Caco-2 (cell line): ENCODE measurements at regions not wholly inside any gene's neighbourhood (a gene's known extent, or its start where the extent isn't known, plus 50 kb on each side); places are given as distances from the start of the nearest gene placed in this dataset.

Experiments used
- BruUV-seq: library from RNA; stranded (reverse); fragments of 400-500 nt; replicated peaks from 2 replicates; lab custom pipeline; 2021; lab: Mats Ljungman, UMichigan
- CTCF ChIA-PET: fragments of 300-600 bp; sonication (Branson Sonifier 250); formaldehyde crosslinking; loops from one replicate; lab custom pipeline; 2022; ENCODE audit warnings: antibody characterized with exemption; lab: Charles Lee
- POLR2A ChIA-PET: fragments of 300-600 bp; sonication (Branson Sonifier 250); formaldehyde crosslinking; loops from one replicate; lab custom pipeline; 2022; ENCODE audit warnings: antibody characterized with exemption; lab: Charles Lee
- DNase-seq, 2 experiments: peaks; one replicate each; pipeline versions ENCODE4 v3.0.0 to v3.0.0-alpha.2; 2020 to 2022
- H3K27me3 ChIP-seq: replicated peaks from 2 replicates; pipeline ENCODE4 v1.6.0; 2011; ENCODE audit warnings: low read length; ENCODE audit not compliant: control insufficient read depth, insufficient read depth
- H3K36me3 ChIP-seq: 2 replicates; pipeline ENCODE4 v1.5.1; 2011; ENCODE audit warnings: low read length; ENCODE audit not compliant: control insufficient read depth, insufficient read depth
- H3K4me1 ChIP-seq: fragments of 250-450 bp; sonication (Bioruptor Pico); 2 replicates; pipeline ENCODE4 v1.5.1; 2020; ENCODE audit warnings: mild to moderate bottlenecking
- H3K4me3 ChIP-seq: 2 replicates; pipeline ENCODE4 v1.5.1; 2011; ENCODE audit warnings: low read depth, mild to moderate bottlenecking, control low read depth, low read length
- H3K9me3 ChIP-seq: fragments of 250-450 bp; sonication (Bioruptor Pico); 2 replicates; pipeline ENCODE4 v1.5.1; 2020; ENCODE audit warnings: mild to moderate bottlenecking, moderate library complexity
- H3K27ac Mint-ChIP-seq: one replicate; pipeline ENCODE4 v1.8.0; 2022; ENCODE audit warnings: mixed read lengths; ENCODE audit not compliant: unreplicated experiment
- H3K27me3 Mint-ChIP-seq: one replicate; pipeline ENCODE4 v1.8.0; 2022; ENCODE audit warnings: mixed read lengths; ENCODE audit not compliant: insufficient read depth, unreplicated experiment
- H3K36me3 Mint-ChIP-seq: one replicate; pipeline ENCODE4 v1.8.0; 2022; ENCODE audit warnings: mild to moderate bottlenecking, mixed read lengths; ENCODE audit not compliant: insufficient read depth, unreplicated experiment
- H3K4me1 Mint-ChIP-seq: one replicate; pipeline ENCODE4 v1.8.0; 2022; ENCODE audit warnings: low read depth, mixed read lengths; ENCODE audit not compliant: unreplicated experiment
- H3K4me3 Mint-ChIP-seq: one replicate; pipeline ENCODE4 v1.8.0; 2022; ENCODE audit warnings: mild to moderate bottlenecking, moderate library complexity, mixed read lengths; ENCODE audit not compliant: unreplicated experiment
- H3K9me3 Mint-ChIP-seq: one replicate; pipeline ENCODE4 v1.8.0; 2022; ENCODE audit warnings: mixed read lengths; ENCODE audit not compliant: unreplicated experiment
- intact Hi-C: fragments of 100-400 bp; cut with micrococcal nuclease; formaldehyde crosslinking; loops from one replicate; pipeline ENCODE4 v1.10.0; 2022; ENCODE audit not compliant: unreplicated experiment
- TF ChIP-seq, protein P1 (sequence below), 2 experiments: fragments of 200-600 bp in 1 of 2; IDR thresholded peaks; 1 replicate in 1 of 2; 2 replicates in 1 of 2; pipeline versions ENCODE4 v1.5.1 to v1.8.0; 2011 to 2022; ENCODE audit warnings: antibody characterized with exemption in 1 of 2, control low read depth in 1 of 2, inconsistent platforms in 1 of 2, low read depth in 1 of 2, low read length in 1 of 2, mild to moderate bottlenecking in 1 of 2, moderate library complexity in 1 of 2; ENCODE audit not compliant: insufficient read depth in 1 of 2, severe bottlenecking in 1 of 2, unreplicated experiment in 1 of 2

DNA sequence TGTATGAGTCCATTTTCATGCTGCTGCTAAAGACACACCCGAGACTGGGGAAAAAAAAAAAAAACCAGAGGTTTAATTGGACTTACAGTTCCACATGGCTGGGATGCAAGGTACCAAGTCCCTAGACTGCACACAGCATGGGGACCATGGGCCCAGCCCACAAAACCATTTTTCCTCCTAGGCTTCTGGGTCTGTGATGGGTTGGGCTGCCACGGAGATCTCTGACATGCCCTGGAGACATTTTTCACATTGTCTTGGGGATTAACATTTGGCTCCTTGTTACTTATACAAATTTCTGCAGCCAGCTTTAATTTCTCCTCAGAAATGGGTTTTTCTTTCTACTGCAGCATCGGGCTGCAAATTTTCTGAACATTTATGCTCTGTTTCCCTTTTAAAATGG lies 340.3 kb upstream of the NUDT12 start:
- TF ChIP-seq, protein P1, sequence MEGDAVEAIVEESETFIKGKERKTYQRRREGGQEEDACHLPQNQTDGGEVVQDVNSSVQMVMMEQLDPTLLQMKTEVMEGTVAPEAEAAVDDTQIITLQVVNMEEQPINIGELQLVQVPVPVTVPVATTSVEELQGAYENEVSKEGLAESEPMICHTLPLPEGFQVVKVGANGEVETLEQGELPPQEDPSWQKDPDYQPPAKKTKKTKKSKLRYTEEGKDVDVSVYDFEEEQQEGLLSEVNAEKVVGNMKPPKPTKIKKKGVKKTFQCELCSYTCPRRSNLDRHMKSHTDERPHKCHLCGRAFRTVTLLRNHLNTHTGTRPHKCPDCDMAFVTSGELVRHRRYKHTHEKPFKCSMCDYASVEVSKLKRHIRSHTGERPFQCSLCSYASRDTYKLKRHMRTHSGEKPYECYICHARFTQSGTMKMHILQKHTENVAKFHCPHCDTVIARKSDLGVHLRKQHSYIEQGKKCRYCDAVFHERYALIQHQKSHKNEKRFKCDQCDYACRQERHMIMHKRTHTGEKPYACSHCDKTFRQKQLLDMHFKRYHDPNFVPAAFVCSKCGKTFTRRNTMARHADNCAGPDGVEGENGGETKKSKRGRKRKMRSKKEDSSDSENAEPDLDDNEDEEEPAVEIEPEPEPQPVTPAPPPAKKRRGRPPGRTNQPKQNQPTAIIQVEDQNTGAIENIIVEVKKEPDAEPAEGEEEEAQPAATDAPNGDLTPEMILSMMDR (IDR thresholded peaks at IDR 0.05; ENCODE audit: insufficient read depth in 1 of 2, low read depth in 1 of 2, low read length in 1 of 2, severe bottlenecking in 1 of 2, unreplicated experiment in 1 of 2), result no peak
- Histone ChIP-seq H3K27me3 (no peaks in the 10 kb centered on the region), H3K4me1 (no peaks in the 10 kb centered on the region), H3K4me3 (no peak overlapping the region), H3K9me3 (no peaks in the 10 kb centered on the region), H3K36me3 (no peaks in the 10 kb centered on the region)
- H3K27me3 Mint-ChIP-seq, result peaks cover 2% of the 10 kb centered on the region
- H3K9me3 Mint-ChIP-seq, result no peaks in the 10 kb centered on the region
- no peak overlapping the region for H3K4me3 Mint-ChIP-seq
- H3K36me3 Mint-ChIP-seq, result no peaks in the 10 kb centered on the region
- H3K27ac Mint-ChIP-seq, result no peak overlapping the region
- CTCF ChIA-PET, result no interaction called here
- no peak for DNase-seq
- H3K4me1 Mint-ChIP-seq, result no peaks in the 10 kb centered on the region
- POLR2A ChIA-PET, result no interaction called here
- BruUV-seq, result no TSS peak
- intact Hi-C loops, result no loop called here

DNA sequence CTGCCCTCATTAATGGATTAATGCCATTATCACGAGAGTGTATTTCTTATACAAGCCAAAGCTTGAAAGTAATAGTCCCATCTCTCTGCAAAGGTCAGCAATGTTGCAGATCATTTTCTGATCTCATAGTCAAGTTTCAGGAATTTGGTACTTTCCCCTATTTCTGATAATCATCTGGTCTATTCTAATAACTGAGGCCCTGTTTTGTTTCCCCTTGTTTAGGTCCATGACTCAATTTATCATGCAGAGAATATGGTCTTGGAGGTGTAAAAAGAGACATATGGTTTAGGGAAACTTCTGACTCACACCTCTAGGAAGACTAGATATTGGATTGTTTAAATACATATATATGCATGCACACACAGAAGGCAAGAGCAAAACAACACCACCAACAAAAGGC lies 339.3 kb upstream of the NUDT12 start:
- Mint-ChIP-seq H3K27ac (no peak overlapping the region), H3K36me3 (no peaks in the 10 kb centered on the region), H3K4me3 (no peak overlapping the region), H3K4me1 (no peaks in the 10 kb centered on the region), H3K27me3 (peaks cover 2% of the 10 kb centered on the region), H3K9me3 (no peaks in the 10 kb centered on the region)
- Histone ChIP-seq H3K9me3 (no peaks in the 10 kb centered on the region), H3K36me3 (no peaks in the 10 kb centered on the region), H3K4me3 (no peak overlapping the region), H3K27me3 (no peaks in the 10 kb centered on the region), H3K4me1 (no peaks in the 10 kb centered on the region)
- TF ChIP-seq, protein P1 (IDR thresholded peaks at IDR 0.05; ENCODE audit: insufficient read depth in 1 of 2, low read depth in 1 of 2, low read length in 1 of 2, severe bottlenecking in 1 of 2, unreplicated experiment in 1 of 2), result no peak
- BruUV-seq, result no TSS peak
- no peak for DNase-seq
- ChIA-PET CTCF (no interaction called here), POLR2A (no interaction called here)
- intact Hi-C loops, result no loop called here

DNA sequence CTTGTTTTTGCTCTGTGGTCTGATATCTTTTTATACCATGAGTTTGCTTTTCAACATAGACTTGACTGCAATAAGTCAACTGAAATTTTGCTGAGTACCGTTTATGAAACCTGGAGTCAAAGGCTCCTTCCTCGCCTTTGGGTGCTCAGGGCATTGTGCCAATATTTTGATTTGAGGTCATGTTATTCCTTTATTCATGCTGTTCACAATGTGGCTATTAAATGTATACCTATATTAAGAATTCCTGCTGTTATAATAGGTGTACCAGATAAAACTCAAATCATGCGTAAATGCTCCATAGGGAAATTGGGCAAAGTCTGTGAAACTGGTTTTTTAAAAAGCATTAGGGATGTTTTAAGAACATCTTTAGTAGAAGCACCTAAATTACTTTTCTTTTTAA lies 334.0 kb upstream of the NUDT12 start:
- no peak overlapping the region for H3K4me3 ChIP-seq
- Mint-ChIP-seq H3K36me3 (no peaks in the 10 kb centered on the region), H3K4me3 (no peak overlapping the region), H3K4me1 (no peaks in the 10 kb centered on the region), H3K9me3 (no peaks in the 10 kb centered on the region), H3K27ac (no peak overlapping the region), H3K27me3 (peaks cover 3% of the 10 kb centered on the region)
- TF ChIP-seq, protein P1 (IDR thresholded peaks at IDR 0.05; ENCODE audit: insufficient read depth in 1 of 2, low read depth in 1 of 2, low read length in 1 of 2, severe bottlenecking in 1 of 2, unreplicated experiment in 1 of 2), result no peak
- no peaks in the 10 kb centered on the region for H3K4me1 ChIP-seq
- ChIA-PET POLR2A (no interaction called here), CTCF (no interaction called here)
- H3K36me3 ChIP-seq, result no peaks in the 10 kb centered on the region
- DNase-seq, result no peak
- H3K27me3 ChIP-seq, result no peaks in the 10 kb centered on the region
- intact Hi-C loops, result no loop called here
- no peaks in the 10 kb centered on the region for H3K9me3 ChIP-seq
- no TSS peak for BruUV-seq
